ENCODE measurements at regions not wholly inside any gene's neighbourhood (a gene's known extent, or its start where the extent isn't known, plus 50 kb on each side); places are given as distances from the start of the nearest gene placed in this dataset.

GRCh38 chr2:67142741-67143140, 254.4 kb upstream of the ETAA1 start:
- H3K36me3 ChIP-seq (ENCODE audit: control insufficient read depth, insufficient read depth, low read length): no peaks in the 10 kb centered on the region
- 97 to 100% methylated on average over 1 to 2 of the region's 2 CpGs for WGBS, 2 experiments (ENCODE audit: insufficient coverage in 1 of 2, insufficient read length in 1 of 2)
- no peak overlapping the region for H3K4me3 Mint-ChIP-seq

GRCh38 chr2:67145851-67146250, 251.3 kb upstream of the ETAA1 start:
- Histone ChIP-seq H3K9me3 (ENCODE audit: control insufficient read depth, low read length) (no peaks in the 10 kb centered on the region), H3K27ac (ENCODE audit: low read depth, low read length) (no peak overlapping the region), H3K9ac (ENCODE audit: extremely low read depth, low read length, poor library complexity, severe bottlenecking) (no peak overlapping the region), H3K36me3 (ENCODE audit: control insufficient read depth, insufficient read depth, low read length) (no peaks in the 10 kb centered on the region), H3K4me3 (ENCODE audit: low read length) (no peak overlapping the region), H3K27me3 (ENCODE audit: control insufficient read depth, insufficient read depth, low read length, poor library complexity, severe bottlenecking) (no peaks in the 10 kb centered on the region), H3K4me1 (ENCODE audit: control insufficient read depth, insufficient read depth, low read length) (no peaks in the 10 kb centered on the region)
- no peaks in the 10 kb centered on the region for H3K36me3 Mint-ChIP-seq (ENCODE audit: low read depth)
- H3K4me1 Mint-ChIP-seq: peaks cover 7% of the 10 kb centered on the region
- no peaks in the 10 kb centered on the region for H3K27me3 Mint-ChIP-seq (ENCODE audit: insufficient read depth)
- TF ChIP-seq CTCF (conservative IDR thresholded peaks at IDR 0.05): no peak
- WGBS, 2 experiments (ENCODE audit: insufficient coverage in 1 of 2, insufficient read length in 1 of 2): 100% methylated on average over 1 of the region's 1 CpG; no CpG with 5 or more reads in 1 of the 2 experiments
- H3K9me3 Mint-ChIP-seq: no peaks in the 10 kb centered on the region
- no peak overlapping the region for H3K4me3 Mint-ChIP-seq
- no peak for DNase-seq
- H3K27ac Mint-ChIP-seq: no peak overlapping the region

More at GRCh38 chr2:67142741-67143140, 254.4 kb upstream of the ETAA1 start:
- Histone ChIP-seq H3K4me1 (ENCODE audit: control insufficient read depth, insufficient read depth, low read length) (no peaks in the 10 kb centered on the region), H3K4me3 (ENCODE audit: low read length) (no peak overlapping the region), H3K27ac (ENCODE audit: low read depth, low read length) (no peak overlapping the region), H3K9ac (ENCODE audit: extremely low read depth, low read length, poor library complexity, severe bottlenecking) (no peak overlapping the region), H3K27me3 (ENCODE audit: control insufficient read depth, insufficient read depth, low read length, poor library complexity, severe bottlenecking) (no peaks in the 10 kb centered on the region), H3K9me3 (ENCODE audit: control insufficient read depth, low read length) (no peaks in the 10 kb centered on the region)
- H3K27ac Mint-ChIP-seq: no peak overlapping the region
- H3K4me1 Mint-ChIP-seq: peaks cover 7% of the 10 kb centered on the region
- TF ChIP-seq CTCF (conservative IDR thresholded peaks at IDR 0.05): no peak
- no peak for DNase-seq
- no peaks in the 10 kb centered on the region for H3K9me3 Mint-ChIP-seq
- no peaks in the 10 kb centered on the region for H3K27me3 Mint-ChIP-seq (ENCODE audit: insufficient read depth)
- H3K36me3 Mint-ChIP-seq (ENCODE audit: low read depth): no peaks in the 10 kb centered on the region

GRCh38 chr2:67156796-67157195, 240.3 kb upstream of the ETAA1 start:
- H3K4me1 Mint-ChIP-seq: no peaks in the 10 kb centered on the region
- H3K4me3 Mint-ChIP-seq: no peak overlapping the region
- Histone ChIP-seq H3K9me3 (ENCODE audit: control insufficient read depth, low read length) (peaks cover 3% of the 10 kb centered on the region), H3K4me1 (ENCODE audit: control insufficient read depth, insufficient read depth, low read length) (no peaks in the 10 kb centered on the region), H3K9ac (ENCODE audit: extremely low read depth, low read length, poor library complexity, severe bottlenecking) (no peak overlapping the region), H3K27me3 (ENCODE audit: control insufficient read depth, insufficient read depth, low read length, poor library complexity, severe bottlenecking) (no peaks in the 10 kb centered on the region), H3K36me3 (ENCODE audit: control insufficient read depth, insufficient read depth, low read length) (no peaks in the 10 kb centered on the region), H3K4me3 (ENCODE audit: low read length) (no peak overlapping the region), H3K27ac (ENCODE audit: low read depth, low read length) (peak overlapping the region; percentile 59)
- H3K9me3 Mint-ChIP-seq: peaks cover 7% of the 10 kb centered on the region
- no peak for DNase-seq
- H3K36me3 Mint-ChIP-seq (ENCODE audit: low read depth): no peaks in the 10 kb centered on the region
- no peak overlapping the region for H3K27ac Mint-ChIP-seq
- 86 to 88% methylated on average over 3 of the region's 3 CpGs for WGBS, 2 experiments (ENCODE audit: insufficient coverage in 1 of 2, insufficient read length in 1 of 2)
- no peaks in the 10 kb centered on the region for H3K27me3 Mint-ChIP-seq (ENCODE audit: insufficient read depth)
- TF ChIP-seq CTCF (conservative IDR thresholded peaks at IDR 0.05): no peak
